MCF 10A (cell line): ENCODE measurements at regions not wholly inside any gene's neighbourhood (a gene's known extent, or its start where the extent isn't known, plus 50 kb on each side); places are given as distances from the start of the nearest gene placed in this dataset.

ENCODE experiments used
- BruUV-seq: library from RNA; stranded (reverse); fragments of 400-500 nt; replicated peaks from 2 replicates; lab custom pipeline; 2021; lab: Mats Ljungman, UMichigan
- CTCF ChIA-PET: fragments of 300-600 bp; sonication (Branson Sonifier 250); formaldehyde crosslinking; extraction: SDS; loops from one replicate; lab custom pipeline; 2021; ENCODE audit warnings: antibody characterized with exemption, inconsistent platforms; lab: Yijun Ruan, JAX
- POLR2A ChIA-PET: fragments of 300-600, 350-650 bp; sonication (Branson Sonifier 250); formaldehyde crosslinking; extraction: SDS; loops from one replicate; lab custom pipeline; 2020; ENCODE audit warnings: antibody characterized with exemption, inconsistent platforms; lab: Yijun Ruan, JAX
- DNase-seq: peaks from one replicate; pipeline ENCODE4 v3.0.0-alpha.2; 2018; ENCODE audit not compliant: unreplicated experiment
- H3K27ac Mint-ChIP-seq: one replicate; pipeline ENCODE4 v1.8.0; 2022; ENCODE audit warnings: mild to moderate bottlenecking, low read depth, mixed read lengths; ENCODE audit not compliant: unreplicated experiment
- H3K27me3 Mint-ChIP-seq: one replicate; pipeline ENCODE4 v1.8.0; 2022; ENCODE audit warnings: mixed read lengths; ENCODE audit not compliant: insufficient read depth, unreplicated experiment
- H3K36me3 Mint-ChIP-seq: one replicate; pipeline ENCODE4 v1.8.0; 2022; ENCODE audit warnings: mild to moderate bottlenecking, moderate library complexity, mixed read lengths; ENCODE audit not compliant: insufficient read depth, unreplicated experiment
- H3K4me1 Mint-ChIP-seq: one replicate; pipeline ENCODE4 v1.8.0; 2022; ENCODE audit warnings: mixed read lengths; ENCODE audit not compliant: insufficient read depth, unreplicated experiment
- H3K4me3 Mint-ChIP-seq: one replicate; pipeline ENCODE4 v1.8.0; 2022; ENCODE audit warnings: mild to moderate bottlenecking, moderate library complexity, mixed read lengths; ENCODE audit not compliant: unreplicated experiment
- H3K9me3 Mint-ChIP-seq: one replicate; pipeline ENCODE4 v1.8.0; 2022; ENCODE audit warnings: mixed read lengths; ENCODE audit not compliant: unreplicated experiment
- intact Hi-C: fragments of 100-400 bp; cut with micrococcal nuclease; formaldehyde crosslinking; loops from 2 replicates; pipeline ENCODE4 v1.14.1; 2022
- TF ChIP-seq, protein P1 (sequence below): fragments of 200-600 bp; IDR thresholded peaks from one replicate; pipeline ENCODE4 v1.8.0; 2022; ENCODE audit warnings: antibody characterized with exemption, mild to moderate bottlenecking; ENCODE audit not compliant: unreplicated experiment

DNA sequence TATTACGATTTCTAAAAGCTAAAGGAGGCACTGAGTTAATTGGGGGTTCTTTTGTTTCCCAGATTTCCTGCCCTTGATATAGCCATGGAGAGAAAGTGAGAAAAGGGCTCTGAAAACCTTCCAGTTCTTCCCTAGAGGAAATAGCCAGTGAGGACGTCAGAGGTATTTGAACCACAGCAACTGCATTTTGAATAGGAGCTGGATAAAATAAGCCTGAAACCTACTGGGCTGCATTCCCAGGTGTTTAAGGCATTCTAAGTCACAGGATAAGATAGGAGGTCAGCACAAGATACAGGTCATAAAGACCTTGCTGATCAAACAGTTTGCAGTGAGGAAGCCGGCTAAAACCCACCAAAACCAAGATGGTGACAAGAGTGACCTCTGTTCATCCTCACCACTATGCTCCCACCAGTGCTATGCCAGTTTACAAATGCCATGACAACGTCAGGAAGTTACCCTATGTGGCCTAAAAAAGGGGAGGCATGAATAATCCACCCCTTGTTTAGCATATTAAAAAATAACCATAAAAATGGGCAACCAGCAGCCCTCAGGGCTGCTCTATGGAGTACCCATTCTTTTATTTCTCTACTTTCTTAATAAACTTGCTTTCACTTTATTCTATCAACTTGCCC is 85.1 kb upstream of the FRMD4A start:
- Mint-ChIP-seq H3K4me3 (no peak overlapping the region), H3K36me3 (no peaks in the 10 kb centered on the region), H3K4me1 (peaks cover 7% of the 10 kb centered on the region), H3K27ac (no peak overlapping the region), H3K9me3 (no peaks in the 10 kb centered on the region), H3K27me3 (no peaks in the 10 kb centered on the region)
- ChIA-PET CTCF (interaction anchor here (0.5 kb wide), 1 partner anchor 411 kb away, joined by 4 read pairs; no protein-coding TSS in a partner anchor), POLR2A (no interaction called here)
- intact Hi-C loops = no loop called here
- no TSS peak for BruUV-seq
- TF ChIP-seq, protein P1, sequence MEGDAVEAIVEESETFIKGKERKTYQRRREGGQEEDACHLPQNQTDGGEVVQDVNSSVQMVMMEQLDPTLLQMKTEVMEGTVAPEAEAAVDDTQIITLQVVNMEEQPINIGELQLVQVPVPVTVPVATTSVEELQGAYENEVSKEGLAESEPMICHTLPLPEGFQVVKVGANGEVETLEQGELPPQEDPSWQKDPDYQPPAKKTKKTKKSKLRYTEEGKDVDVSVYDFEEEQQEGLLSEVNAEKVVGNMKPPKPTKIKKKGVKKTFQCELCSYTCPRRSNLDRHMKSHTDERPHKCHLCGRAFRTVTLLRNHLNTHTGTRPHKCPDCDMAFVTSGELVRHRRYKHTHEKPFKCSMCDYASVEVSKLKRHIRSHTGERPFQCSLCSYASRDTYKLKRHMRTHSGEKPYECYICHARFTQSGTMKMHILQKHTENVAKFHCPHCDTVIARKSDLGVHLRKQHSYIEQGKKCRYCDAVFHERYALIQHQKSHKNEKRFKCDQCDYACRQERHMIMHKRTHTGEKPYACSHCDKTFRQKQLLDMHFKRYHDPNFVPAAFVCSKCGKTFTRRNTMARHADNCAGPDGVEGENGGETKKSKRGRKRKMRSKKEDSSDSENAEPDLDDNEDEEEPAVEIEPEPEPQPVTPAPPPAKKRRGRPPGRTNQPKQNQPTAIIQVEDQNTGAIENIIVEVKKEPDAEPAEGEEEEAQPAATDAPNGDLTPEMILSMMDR = no peak
- DNase-seq = no peak

DNA sequence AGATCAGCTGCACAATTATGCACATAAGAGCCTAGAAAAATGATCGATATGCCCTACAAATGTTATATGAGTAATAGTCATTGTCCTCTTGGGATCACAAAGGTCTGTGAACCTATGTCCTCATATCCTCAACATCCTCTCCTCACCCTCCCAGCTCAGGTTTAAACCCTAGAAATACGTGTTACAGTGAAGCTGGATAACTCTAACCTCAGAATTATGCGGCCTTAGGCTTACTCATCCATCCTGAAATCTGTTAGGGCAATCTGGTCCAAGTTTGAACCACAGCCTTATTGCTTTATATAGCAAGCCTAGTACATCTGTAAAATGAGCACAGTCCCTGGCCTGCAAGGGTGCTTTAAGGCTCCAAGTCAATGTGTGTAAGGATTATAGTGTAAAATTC is 84.2 kb upstream of the FRMD4A start:
- no peak overlapping the region for H3K27ac Mint-ChIP-seq
- H3K27me3 Mint-ChIP-seq = no peaks in the 10 kb centered on the region
- peaks cover 1% of the 10 kb centered on the region for H3K9me3 Mint-ChIP-seq
- intact Hi-C loops = no loop called here
- TF ChIP-seq, protein P1 = no peak
- POLR2A ChIA-PET = interaction anchor here (0.6 to 0.7 kb wide), 2 partner anchors 16 to 30 kb away, joined by 3 to 4 read pairs; no protein-coding TSS in a partner anchor
- peak; percentile 6 for DNase-seq
- CTCF ChIA-PET = no interaction called here
- no peak overlapping the region for H3K4me3 Mint-ChIP-seq
- H3K36me3 Mint-ChIP-seq = no peaks in the 10 kb centered on the region
- peaks cover 7% of the 10 kb centered on the region for H3K4me1 Mint-ChIP-seq
- BruUV-seq = no TSS peak

DNA sequence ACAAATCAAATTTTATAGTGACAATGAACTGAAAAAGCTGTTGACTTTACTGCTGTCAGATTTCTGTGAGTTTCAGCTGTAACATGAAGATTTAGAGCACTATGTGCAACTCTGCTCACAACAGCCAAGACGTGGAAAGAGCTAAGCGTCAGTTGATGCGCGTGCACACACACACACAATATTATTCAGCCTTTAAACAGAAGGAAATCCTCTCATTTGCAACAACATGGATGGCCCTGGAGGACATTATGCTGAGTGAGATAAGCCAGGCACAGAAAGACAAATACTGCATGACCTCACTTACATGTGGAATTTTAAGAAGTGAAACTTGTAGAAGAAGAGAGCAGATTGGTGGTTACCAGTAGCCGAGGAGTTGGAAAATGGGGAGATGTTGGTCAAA is 82.8 kb upstream of the FRMD4A start:
- DNase-seq = no peak
- H3K27ac Mint-ChIP-seq = no peak overlapping the region
- H3K4me3 Mint-ChIP-seq = no peak overlapping the region
- ChIA-PET CTCF (interaction anchor here (0.8 kb wide), 1 partner anchor 49 kb away, joined by 3 read pairs; no protein-coding TSS in a partner anchor), POLR2A (no interaction called here)
- peaks cover 7% of the 10 kb centered on the region for H3K9me3 Mint-ChIP-seq
- no peaks in the 10 kb centered on the region for H3K36me3 Mint-ChIP-seq
- no peaks in the 10 kb centered on the region for H3K27me3 Mint-ChIP-seq
- TF ChIP-seq, protein P1 = no peak
- no TSS peak for BruUV-seq
- peaks cover 7% of the 10 kb centered on the region for H3K4me1 Mint-ChIP-seq
- intact Hi-C loops = no loop called here

DNA sequence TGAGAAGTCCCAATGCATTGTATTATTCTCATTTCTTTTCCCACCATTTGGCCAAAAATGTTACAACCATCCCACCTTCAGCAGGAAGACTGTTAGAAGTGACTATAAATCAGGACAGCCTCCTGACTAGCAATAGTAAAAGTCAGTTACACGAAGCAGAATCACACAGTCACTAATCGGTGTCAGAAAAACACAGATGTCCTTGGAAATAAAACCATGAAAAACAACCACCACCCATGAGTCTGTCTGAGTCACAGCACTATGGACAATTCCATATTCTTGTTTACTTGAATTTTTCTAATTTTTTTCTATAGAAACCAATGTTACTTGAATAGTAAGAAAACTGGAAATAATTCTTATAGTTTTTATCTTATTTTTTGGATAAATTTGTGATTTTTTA is 81.9 kb upstream of the FRMD4A start:
- DNase-seq = no peak
- Mint-ChIP-seq H3K27me3 (no peaks in the 10 kb centered on the region), H3K27ac (no peak overlapping the region), H3K4me3 (no peak overlapping the region), H3K36me3 (no peaks in the 10 kb centered on the region), H3K4me1 (peaks cover 7% of the 10 kb centered on the region), H3K9me3 (peaks cover 7% of the 10 kb centered on the region)
- POLR2A ChIA-PET = no interaction called here
- CTCF ChIA-PET = interaction anchor here (0.8 kb wide), 1 partner anchor 48 kb away, joined by 3 read pairs; no protein-coding TSS in a partner anchor
- BruUV-seq = no TSS peak
- intact Hi-C loops = no loop called here
- TF ChIP-seq, protein P1 = no peak
